Activated naive CD4-positive, alpha-beta T cell treated with anti-CD3 and anti-CD28 coated beads for 36 hours (primary cell): ENCODE measurements at regions not wholly inside any gene's neighbourhood (a gene's known extent, or its start where the extent isn't known, plus 50 kb on each side); places are given as distances from the start of the nearest gene placed in this dataset.
"Not testable (repeated sequence)": the region's sequence is repeated elsewhere in the genome, so short reads cannot be mapped to it uniquely, and the experiment has no call there.

Experiments
- CTCF ChIA-PET: fragments of 350-600 bp; sonication (Branson Sonifier 250); formaldehyde crosslinking; loops from one replicate; lab custom pipeline; 2021; ENCODE audit warnings: antibody characterized with exemption; lab: Charles Lee
- DNase-seq: peaks from one replicate; pipeline ENCODE4 v3.0.0-alpha.2; 2020
- H3K27ac Mint-ChIP-seq: one replicate; pipeline ENCODE4 v1.8.0; 2021; ENCODE audit warnings: mild to moderate bottlenecking, mixed read lengths
- H3K27me3 Mint-ChIP-seq: one replicate; pipeline ENCODE4 v1.8.0; 2021; ENCODE audit warnings: low read depth, mixed read lengths
- H3K36me3 Mint-ChIP-seq: one replicate; pipeline ENCODE4 v1.8.0; 2021; ENCODE audit warnings: low read depth, mixed read lengths
- H3K4me1 Mint-ChIP-seq: one replicate; pipeline ENCODE4 v1.8.0; 2021; ENCODE audit warnings: low read depth, mixed read lengths
- H3K4me3 Mint-ChIP-seq: one replicate; pipeline ENCODE4 v1.8.0; 2021; ENCODE audit warnings: mild to moderate bottlenecking, moderate library complexity, mixed read lengths
- H3K9me3 Mint-ChIP-seq: one replicate; pipeline ENCODE4 v1.8.0; 2021; ENCODE audit warnings: mixed read lengths
- intact Hi-C: fragments of 100-400 bp; cut with micrococcal nuclease; formaldehyde crosslinking; loops from one replicate; pipeline ENCODE4 v1.15.1; 2023

- H3K36me3 Mint-ChIP-seq, result no peaks in the 10 kb centered on the region
- peaks cover 6% of the 10 kb centered on the region for H3K27me3 Mint-ChIP-seq
- no peak overlapping the region for H3K4me3 Mint-ChIP-seq
- H3K9me3 Mint-ChIP-seq, result peaks cover 3% of the 10 kb centered on the region
- CTCF ChIA-PET, result no interaction called here
- H3K4me1 Mint-ChIP-seq, result no peaks in the 10 kb centered on the region
- no peak for DNase-seq
- intact Hi-C loops, result no loop called here
- no peak overlapping the region for H3K27ac Mint-ChIP-seq
These were observed 210.0 kb downstream of the PLA2G4A start for GRCh38 chr1:187038784-187039183.

- H3K9me3 Mint-ChIP-seq, result peaks cover 3% of the 10 kb centered on the region
These were observed 212.4 kb downstream of the PLA2G4A start for GRCh38 chr1:187041104-187041503.

GRCh38 chr1:187042538-187042937 is 213.8 kb downstream of the PLA2G4A start:
- H3K36me3 Mint-ChIP-seq, result no peaks in the 10 kb centered on the region
- intact Hi-C loops, result no loop called here

More at GRCh38 chr1:187041104-187041503, 212.4 kb downstream of the PLA2G4A start:
- H3K4me1 Mint-ChIP-seq, result no peaks in the 10 kb centered on the region
- CTCF ChIA-PET, result no interaction called here
- no peak overlapping the region for H3K4me3 Mint-ChIP-seq
- intact Hi-C loops, result no loop called here
- no peak overlapping the region for H3K27ac Mint-ChIP-seq
- no peak for DNase-seq
- peaks cover 6% of the 10 kb centered on the region for H3K27me3 Mint-ChIP-seq
- H3K36me3 Mint-ChIP-seq, result no peaks in the 10 kb centered on the region

GRCh38 chr1:187043433-187043832 is 214.7 kb downstream of the PLA2G4A start:
- CTCF ChIA-PET, H3K9me3 Mint-ChIP-seq, intact Hi-C loops, H3K4me1 Mint-ChIP-seq, H3K27ac Mint-ChIP-seq, DNase-seq, H3K27me3 Mint-ChIP-seq, H3K4me3 Mint-ChIP-seq, H3K36me3 Mint-ChIP-seq: not testable (repeated sequence)

More at GRCh38 chr1:187042538-187042937, 213.8 kb downstream of the PLA2G4A start:
- Mint-ChIP-seq H3K9me3 (peaks cover 3% of the 10 kb centered on the region), H3K4me1 (no peaks in the 10 kb centered on the region), H3K27me3 (peaks cover 3% of the 10 kb centered on the region), H3K27ac (no peak overlapping the region), H3K4me3 (no peak overlapping the region)
- CTCF ChIA-PET, result interaction anchor here (0.6 kb wide), 2 partner anchors 688 to 774 kb away, joined by 4 read pairs; no protein-coding TSS in a partner anchor
- DNase-seq, result no peak

GRCh38 chr1:187044411-187044810 is 215.7 kb downstream of the PLA2G4A start:
- Mint-ChIP-seq H3K27ac (no peak overlapping the region), H3K4me3 (no peak overlapping the region), H3K4me1 (no peaks in the 10 kb centered on the region), H3K36me3 (no peaks in the 10 kb centered on the region), H3K27me3 (no peaks in the 10 kb centered on the region), H3K9me3 (no peaks in the 10 kb centered on the region)
- intact Hi-C loops, result no loop called here
- DNase-seq, result no peak
- CTCF ChIA-PET, result no interaction called here

GRCh38 chr1:187045371-187045770 is 216.6 kb downstream of the PLA2G4A start:
- Mint-ChIP-seq H3K27ac (no peak overlapping the region), H3K4me3 (no peak overlapping the region), H3K4me1 (no peaks in the 10 kb centered on the region), H3K36me3 (no peaks in the 10 kb centered on the region), H3K9me3 (no peaks in the 10 kb centered on the region), H3K27me3 (no peaks in the 10 kb centered on the region)
- DNase-seq, result no peak
- CTCF ChIA-PET, result interaction anchor here (0.7 kb wide), 1 partner anchor 15 kb away, joined by 3 read pairs; no protein-coding TSS in a partner anchor
- intact Hi-C loops, result no loop called here

GRCh38 chr1:187046293-187046692 is 217.5 kb downstream of the PLA2G4A start:
- H3K9me3 Mint-ChIP-seq, result no peaks in the 10 kb centered on the region
- CTCF ChIA-PET, result no interaction called here
- intact Hi-C loops, result no loop called here
- no peak overlapping the region for H3K4me3 Mint-ChIP-seq
- H3K27me3 Mint-ChIP-seq, result no peaks in the 10 kb centered on the region
- DNase-seq, result no peak
- no peaks in the 10 kb centered on the region for H3K36me3 Mint-ChIP-seq
- H3K27ac Mint-ChIP-seq, result no peak overlapping the region
- no peaks in the 10 kb centered on the region for H3K4me1 Mint-ChIP-seq

GRCh38 chr1:187047298-187047697 is 218.5 kb downstream of the PLA2G4A start:
- CTCF ChIA-PET, result no interaction called here
- no peak for DNase-seq
- no peaks in the 10 kb centered on the region for H3K27me3 Mint-ChIP-seq
- no peaks in the 10 kb centered on the region for H3K4me1 Mint-ChIP-seq
- H3K36me3 Mint-ChIP-seq, result no peaks in the 10 kb centered on the region
- H3K9me3 Mint-ChIP-seq, result no peaks in the 10 kb centered on the region
- intact Hi-C loops, result no loop called here
- no peak overlapping the region for H3K4me3 Mint-ChIP-seq
- no peak overlapping the region for H3K27ac Mint-ChIP-seq

GRCh38 chr1:187051618-187052232 is 223.0 kb downstream of the PLA2G4A start:
- Mint-ChIP-seq H3K4me3 (no peak overlapping the region), H3K36me3 (no peaks in the 10 kb centered on the region), H3K9me3 (no peaks in the 10 kb centered on the region), H3K27me3 (no peaks in the 10 kb centered on the region), H3K27ac (no peak overlapping the region), H3K4me1 (peaks cover 2% of the 10 kb centered on the region)
- CTCF ChIA-PET, result interaction anchor here (0.6 to 1.5 kb wide), 12 partner anchors 33 to 1807 kb away, joined by 3 to 8 read pairs (median 4); no protein-coding TSS in a partner anchor
- peak; percentile 37 for DNase-seq
- intact Hi-C loops, result no loop called here

- CTCF ChIA-PET, result interaction anchor here (0.5 kb wide), 1 partner anchor 1295 kb away, joined by 3 read pairs; no protein-coding TSS in a partner anchor
These were observed 225.1 kb downstream of the PLA2G4A start for GRCh38 chr1:187053876-187054275.

GRCh38 chr1:187054862-187055757 is 226.4 kb downstream of the PLA2G4A start:
- H3K4me3 Mint-ChIP-seq, result no peak overlapping the region
- no peak for DNase-seq
- peaks cover 2% of the 10 kb centered on the region for H3K4me1 Mint-ChIP-seq
- intact Hi-C loops, result no loop called here
- no peak overlapping the region for H3K27ac Mint-ChIP-seq
- CTCF ChIA-PET, result interaction anchor here (0.6 kb wide), 1 partner anchor 30 kb away, joined by 3 read pairs; no protein-coding TSS in a partner anchor
- H3K27me3 Mint-ChIP-seq, result no peaks in the 10 kb centered on the region
- H3K36me3 Mint-ChIP-seq, result no peaks in the 10 kb centered on the region
- no peaks in the 10 kb centered on the region for H3K9me3 Mint-ChIP-seq

More at GRCh38 chr1:187053876-187054275, 225.1 kb downstream of the PLA2G4A start:
- peaks cover 2% of the 10 kb centered on the region for H3K4me1 Mint-ChIP-seq
- H3K27ac Mint-ChIP-seq, result no peak overlapping the region
- DNase-seq, result no peak
- no peaks in the 10 kb centered on the region for H3K36me3 Mint-ChIP-seq
- intact Hi-C loops, result no loop called here
- H3K4me3 Mint-ChIP-seq, result no peak overlapping the region
- H3K27me3 Mint-ChIP-seq, result no peaks in the 10 kb centered on the region
- no peaks in the 10 kb centered on the region for H3K9me3 Mint-ChIP-seq

- H3K4me3 Mint-ChIP-seq, result no peak overlapping the region
- CTCF ChIA-PET, result no interaction called here
- no peak overlapping the region for H3K27ac Mint-ChIP-seq
- no peaks in the 10 kb centered on the region for H3K4me1 Mint-ChIP-seq
- intact Hi-C loops, result no loop called here
- no peak for DNase-seq
- H3K9me3 Mint-ChIP-seq, result no peaks in the 10 kb centered on the region
- no peaks in the 10 kb centered on the region for H3K36me3 Mint-ChIP-seq
- H3K27me3 Mint-ChIP-seq, result peaks cover 3% of the 10 kb centered on the region
These were observed 234.5 kb downstream of the PLA2G4A start for GRCh38 chr1:187063271-187063670.
